ENCODE measurements at regions not wholly inside any gene's neighbourhood (a gene's known extent, or its start where the extent isn't known, plus 50 kb on each side); places are given as distances from the start of the nearest gene placed in this dataset.

DNA sequence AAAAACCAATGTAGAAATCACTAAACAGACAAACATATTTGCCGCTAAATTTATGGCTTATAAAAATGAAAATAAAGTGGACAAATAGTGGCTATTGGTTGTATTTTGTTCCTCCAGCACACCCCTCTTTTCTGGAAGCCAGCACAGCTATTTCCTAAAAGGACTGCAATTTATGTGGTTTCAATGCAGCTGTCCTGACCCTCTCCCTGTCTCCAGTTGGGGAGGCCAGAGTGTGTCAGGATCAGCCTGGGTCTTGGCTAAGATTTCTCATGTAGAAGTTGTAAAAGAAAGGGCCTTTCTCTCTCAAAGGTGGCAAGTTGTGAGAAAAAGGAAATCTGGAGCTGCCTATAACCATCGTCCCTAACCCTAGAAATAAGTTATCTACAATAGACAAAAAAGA, 165.6 kb downstream of the ALDH8A1 start:
- H3K27me3 Mint-ChIP-seq (ENCODE audit: low read depth) = no peaks in the 10 kb centered on the region
- H3K9me3 Mint-ChIP-seq = peaks cover 5% of the 10 kb centered on the region
- no peaks in the 10 kb centered on the region for H3K4me1 Mint-ChIP-seq
- H3K27ac Mint-ChIP-seq = no peak overlapping the region
- TF ChIP-seq, protein P1, sequence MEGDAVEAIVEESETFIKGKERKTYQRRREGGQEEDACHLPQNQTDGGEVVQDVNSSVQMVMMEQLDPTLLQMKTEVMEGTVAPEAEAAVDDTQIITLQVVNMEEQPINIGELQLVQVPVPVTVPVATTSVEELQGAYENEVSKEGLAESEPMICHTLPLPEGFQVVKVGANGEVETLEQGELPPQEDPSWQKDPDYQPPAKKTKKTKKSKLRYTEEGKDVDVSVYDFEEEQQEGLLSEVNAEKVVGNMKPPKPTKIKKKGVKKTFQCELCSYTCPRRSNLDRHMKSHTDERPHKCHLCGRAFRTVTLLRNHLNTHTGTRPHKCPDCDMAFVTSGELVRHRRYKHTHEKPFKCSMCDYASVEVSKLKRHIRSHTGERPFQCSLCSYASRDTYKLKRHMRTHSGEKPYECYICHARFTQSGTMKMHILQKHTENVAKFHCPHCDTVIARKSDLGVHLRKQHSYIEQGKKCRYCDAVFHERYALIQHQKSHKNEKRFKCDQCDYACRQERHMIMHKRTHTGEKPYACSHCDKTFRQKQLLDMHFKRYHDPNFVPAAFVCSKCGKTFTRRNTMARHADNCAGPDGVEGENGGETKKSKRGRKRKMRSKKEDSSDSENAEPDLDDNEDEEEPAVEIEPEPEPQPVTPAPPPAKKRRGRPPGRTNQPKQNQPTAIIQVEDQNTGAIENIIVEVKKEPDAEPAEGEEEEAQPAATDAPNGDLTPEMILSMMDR (IDR thresholded peaks at IDR 0.05; ENCODE audit: unreplicated experiment in 3 of 3) = no peak
- H3K36me3 Mint-ChIP-seq (ENCODE audit: low read depth) = no peaks in the 10 kb centered on the region
- no peak overlapping the region for H3K4me3 Mint-ChIP-seq

DNA sequence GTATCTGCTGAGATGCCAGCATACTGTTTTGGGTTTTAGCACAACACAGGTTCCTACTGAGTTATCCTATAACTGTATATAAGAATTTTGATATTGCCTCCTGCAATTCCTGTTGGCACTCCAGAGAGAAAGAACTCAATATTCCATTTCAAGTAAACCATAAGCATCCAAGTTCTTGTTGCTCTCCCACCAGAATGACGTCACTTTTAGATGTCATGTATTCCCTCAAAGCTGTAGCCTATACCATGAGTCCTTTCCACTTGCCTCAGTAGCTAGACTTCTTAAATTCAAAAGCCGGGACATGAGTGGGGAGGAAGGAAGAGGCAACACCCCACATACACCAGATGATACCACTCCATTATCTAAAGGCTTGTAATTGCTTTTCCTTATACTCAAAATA, 171.5 kb downstream of the ALDH8A1 start:
- TF ChIP-seq, protein P1 (IDR thresholded peaks at IDR 0.05; ENCODE audit: unreplicated experiment in 3 of 3) = no peak
- H3K36me3 Mint-ChIP-seq (ENCODE audit: low read depth) = no peaks in the 10 kb centered on the region
- no peak overlapping the region for H3K27ac Mint-ChIP-seq
- peaks cover 6% of the 10 kb centered on the region for H3K27me3 Mint-ChIP-seq (ENCODE audit: low read depth)
- H3K4me3 Mint-ChIP-seq = no peak overlapping the region
- H3K4me1 Mint-ChIP-seq = no peaks in the 10 kb centered on the region
- peaks cover 28% of the 10 kb centered on the region for H3K9me3 Mint-ChIP-seq

DNA sequence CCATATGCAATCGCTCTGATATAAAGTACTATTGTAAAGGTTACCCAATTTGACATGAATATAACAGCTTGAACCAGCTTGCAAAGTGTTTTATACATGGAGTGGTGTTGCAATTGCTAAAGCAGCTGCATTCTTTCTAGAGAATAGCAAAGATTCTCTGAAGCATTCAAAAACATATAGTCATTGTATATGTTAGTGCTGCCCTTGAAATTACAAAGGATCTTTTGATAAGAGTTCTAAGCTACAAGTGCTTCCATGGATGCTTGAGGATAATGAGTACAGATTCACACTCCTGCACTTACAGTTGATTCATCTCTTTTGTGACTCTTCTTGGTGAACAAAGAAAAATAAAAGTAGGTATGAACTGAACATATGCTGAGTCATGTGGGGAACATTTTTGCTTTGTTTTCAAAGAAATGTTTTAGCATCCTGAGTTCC, 175.7 kb downstream of the ALDH8A1 start:
- Mint-ChIP-seq H3K9me3 (peaks cover 23% of the 10 kb centered on the region), H3K4me3 (no peak overlapping the region), H3K27ac (no peak overlapping the region)

DNA sequence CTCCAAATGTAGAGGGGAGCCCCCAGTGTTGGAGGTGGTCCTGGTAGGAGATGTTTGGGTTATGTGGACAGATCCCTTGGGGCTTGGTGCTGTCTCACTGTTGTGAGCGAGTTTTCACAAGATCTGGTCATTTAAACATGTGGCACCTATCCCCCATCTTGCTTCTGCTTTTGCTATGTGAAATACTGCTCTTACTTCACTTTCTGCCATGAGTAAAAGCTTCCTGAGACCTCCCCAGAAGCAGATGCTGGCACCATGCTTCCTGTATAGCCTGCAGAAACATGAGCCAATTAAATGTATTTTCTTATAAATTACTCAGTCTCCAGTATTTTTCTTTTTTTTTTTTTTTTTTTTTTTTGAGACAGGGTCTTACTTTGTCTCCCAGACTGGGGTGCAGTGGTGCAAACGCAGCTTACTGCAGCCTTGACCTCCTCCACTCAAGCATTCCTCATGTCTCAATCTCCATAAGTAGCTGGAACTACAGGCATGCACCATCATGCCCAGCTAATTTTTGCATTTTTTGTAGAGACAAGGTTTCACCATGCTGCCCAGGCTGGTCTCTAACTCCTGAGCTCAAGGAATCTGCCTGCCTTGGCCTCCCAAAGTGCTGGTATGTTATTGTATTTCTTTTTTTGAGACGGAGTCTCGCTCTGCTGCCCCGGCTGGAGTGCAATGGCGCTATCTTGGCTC, 177.1 kb downstream of the ALDH8A1 start:
- TF ChIP-seq, protein P1 (IDR thresholded peaks at IDR 0.05; ENCODE audit: unreplicated experiment in 3 of 3) = no peak
- H3K4me3 Mint-ChIP-seq = no peak overlapping the region
- H3K4me1 Mint-ChIP-seq = no peaks in the 10 kb centered on the region
- H3K9me3 Mint-ChIP-seq = peaks cover 14% of the 10 kb centered on the region
- peaks cover 6% of the 10 kb centered on the region for H3K27me3 Mint-ChIP-seq (ENCODE audit: low read depth)
- no peak overlapping the region for H3K27ac Mint-ChIP-seq
- H3K36me3 Mint-ChIP-seq (ENCODE audit: low read depth) = no peaks in the 10 kb centered on the region

More for the DNA sequence above, 175.7 kb downstream of the ALDH8A1 start:
- no peaks in the 10 kb centered on the region for H3K4me1 Mint-ChIP-seq
- H3K36me3 Mint-ChIP-seq (ENCODE audit: low read depth) = no peaks in the 10 kb centered on the region
- TF ChIP-seq, protein P1 (IDR thresholded peaks at IDR 0.05; ENCODE audit: unreplicated experiment in 3 of 3) = no peak
- H3K27me3 Mint-ChIP-seq (ENCODE audit: low read depth) = peaks cover 6% of the 10 kb centered on the region

DNA sequence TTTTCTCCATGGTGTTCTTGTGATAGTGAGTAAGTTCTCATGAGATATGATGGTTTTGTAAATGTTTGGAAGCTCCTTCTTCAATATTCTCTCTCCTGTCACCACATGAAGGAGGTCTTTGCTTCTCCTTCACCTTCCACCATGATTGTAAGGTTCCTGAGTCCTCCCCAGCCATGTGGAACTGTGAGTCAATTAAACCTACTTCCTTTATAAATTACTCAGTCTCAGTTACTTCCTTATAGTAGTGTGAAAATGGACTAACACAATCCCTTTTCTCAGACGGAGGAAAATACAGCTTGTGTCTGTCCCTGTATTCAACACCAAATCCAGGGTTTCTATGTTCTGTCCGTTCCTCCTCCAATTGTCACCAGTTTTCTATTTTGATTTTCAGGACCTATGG, 181.0 kb downstream of the ALDH8A1 start:
- Mint-ChIP-seq H3K36me3 (ENCODE audit: low read depth) (no peaks in the 10 kb centered on the region), H3K4me3 (no peak overlapping the region), H3K27me3 (ENCODE audit: low read depth) (peaks cover 4% of the 10 kb centered on the region), H3K9me3 (peaks cover 5% of the 10 kb centered on the region), H3K4me1 (no peaks in the 10 kb centered on the region), H3K27ac (no peak overlapping the region)
- TF ChIP-seq, protein P1 (IDR thresholded peaks at IDR 0.05; ENCODE audit: unreplicated experiment in 3 of 3) = no peak

DNA sequence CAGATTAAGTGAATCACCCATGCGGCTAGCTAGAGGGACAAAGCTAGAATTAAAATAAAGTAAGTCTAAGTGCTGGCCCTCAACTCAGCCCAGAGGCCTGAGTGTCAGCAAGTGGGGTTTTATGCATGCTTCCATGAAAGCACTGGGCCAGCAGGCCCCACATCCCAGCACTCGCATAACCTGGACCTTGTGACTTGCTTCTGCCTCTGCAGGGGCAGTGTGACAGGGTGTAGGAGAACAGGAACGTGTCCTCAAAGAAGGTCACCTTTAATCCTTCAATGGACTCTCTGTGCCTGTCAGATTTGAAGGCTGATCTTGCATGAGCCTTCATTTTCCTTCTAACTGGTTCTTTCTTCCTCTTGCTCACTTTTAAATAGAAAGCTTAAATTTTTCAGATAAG, 183.4 kb downstream of the ALDH8A1 start:
- Mint-ChIP-seq H3K4me1 (no peaks in the 10 kb centered on the region), H3K27ac (peak overlapping the region in 1 of 3 experiments; percentile 39), H3K9me3 (peaks cover 5% of the 10 kb centered on the region), H3K27me3 (ENCODE audit: low read depth) (peaks cover 4% of the 10 kb centered on the region), H3K36me3 (ENCODE audit: low read depth) (no peaks in the 10 kb centered on the region), H3K4me3 (no peak overlapping the region)
- TF ChIP-seq, protein P1 (IDR thresholded peaks at IDR 0.05; ENCODE audit: unreplicated experiment in 3 of 3) = no peak
